ENCODE measurements at regions not wholly inside any gene's neighbourhood (a gene's known extent, or its start where the extent isn't known, plus 50 kb on each side); places are given as distances from the start of the nearest gene placed in this dataset.

DNA sequence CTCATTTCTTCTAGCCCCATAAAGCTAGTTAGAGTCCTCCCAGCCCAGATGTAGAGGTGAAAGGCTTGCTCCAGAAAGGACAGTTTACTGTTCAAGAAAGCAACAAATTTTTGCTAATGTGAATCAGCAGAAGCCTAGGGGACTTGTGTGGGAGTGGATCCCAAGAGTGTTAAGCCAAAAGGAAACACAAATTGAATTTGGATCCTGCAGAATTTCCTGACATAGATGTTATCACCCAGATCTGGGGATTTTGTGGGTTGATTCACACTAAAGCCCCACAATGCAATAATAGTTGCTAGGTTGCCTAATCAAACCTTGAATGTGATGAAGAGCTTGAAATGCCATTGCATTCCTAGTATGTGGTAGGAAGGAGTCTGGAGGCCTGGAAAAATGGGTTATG is 135.2 kb upstream of the HS3ST3A1 start:
- FAIRE-seq (no peak), DNase-seq (ENCODE audit: low read depth, low spot score) (no peak)
- no peak overlapping the region for H3K4me3 ChIP-seq (replicated peaks in 1 of 3; ENCODE audit: insufficient read depth in 1 of 3, low read depth in 1 of 3, low read length in 3 of 3)
- H3K9ac ChIP-seq (replicated peaks; ENCODE audit: extremely low read depth, insufficient read depth, low read length) = no peak overlapping the region
- no peaks in the 10 kb centered on the region for H4K20me1 ChIP-seq (replicated peaks; ENCODE audit: control insufficient read depth, extremely low read depth, insufficient read depth, low read length)
- intact Hi-C loops (cut with micrococcal nuclease) = no loop called here
- dilution Hi-C loops (cut with MboI; ENCODE audit: extremely low pct_ligation_motif_present, low sequenced_read_pairs) = no loop called here
- H3K27ac ChIP-seq (ENCODE audit: insufficient read depth, low read depth, low read length) = no peak overlapping the region
- no peaks in the 10 kb centered on the region for H3K79me2 ChIP-seq (ENCODE audit: control insufficient read depth, insufficient read depth, low read length)
- no peaks in the 10 kb centered on the region for H3K36me3 ChIP-seq (ENCODE audit: control insufficient read depth in 2 of 2, extremely low read depth in 1 of 2, insufficient read depth in 2 of 2, low read length in 2 of 2)
- BruUV-seq (replicated peaks) = no TSS peak
- POLR2A ChIA-PET = no interaction called here
- H3K4me2 ChIP-seq (ENCODE audit: insufficient read depth, low read length) = no peak overlapping the region
- H3K4me1 ChIP-seq (ENCODE audit: control insufficient read depth, extremely low read depth, insufficient read depth, low read length) = no peaks in the 10 kb centered on the region
- H3K9me1 ChIP-seq (replicated peaks; ENCODE audit: control insufficient read depth, extremely low read depth, insufficient read depth, low read length) = no peaks in the 10 kb centered on the region
- no peak for TF ChIP-seq JUN (IDR thresholded peaks at IDR 0.05; ENCODE audit: borderline replicate concordance, insufficient read depth, insufficient read length, low read depth)
- no peak for TF ChIP-seq EZH2 (IDR thresholded peaks at IDR 0.05; ENCODE audit: borderline replicate concordance, low read depth, low read length, severe bottlenecking)
- TF ChIP-seq MYC (IDR thresholded peaks at IDR 0.05; ENCODE audit: low read depth, low read length) = no peak
- no peak for TF ChIP-seq POLR2A (IDR thresholded peaks at IDR 0.05; ENCODE audit: low read depth, low read length)
- no peak for TF ChIP-seq FOS (IDR thresholded peaks at IDR 0.05; ENCODE audit: borderline replicate concordance, insufficient read depth, low read length)
- TF ChIP-seq, protein P1, sequence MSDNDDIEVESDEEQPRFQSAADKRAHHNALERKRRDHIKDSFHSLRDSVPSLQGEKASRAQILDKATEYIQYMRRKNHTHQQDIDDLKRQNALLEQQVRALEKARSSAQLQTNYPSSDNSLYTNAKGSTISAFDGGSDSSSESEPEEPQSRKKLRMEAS (IDR thresholded peaks at IDR 0.05; ENCODE audit: insufficient read depth, insufficient read length) = no peak
- TF ChIP-seq, protein P2, sequence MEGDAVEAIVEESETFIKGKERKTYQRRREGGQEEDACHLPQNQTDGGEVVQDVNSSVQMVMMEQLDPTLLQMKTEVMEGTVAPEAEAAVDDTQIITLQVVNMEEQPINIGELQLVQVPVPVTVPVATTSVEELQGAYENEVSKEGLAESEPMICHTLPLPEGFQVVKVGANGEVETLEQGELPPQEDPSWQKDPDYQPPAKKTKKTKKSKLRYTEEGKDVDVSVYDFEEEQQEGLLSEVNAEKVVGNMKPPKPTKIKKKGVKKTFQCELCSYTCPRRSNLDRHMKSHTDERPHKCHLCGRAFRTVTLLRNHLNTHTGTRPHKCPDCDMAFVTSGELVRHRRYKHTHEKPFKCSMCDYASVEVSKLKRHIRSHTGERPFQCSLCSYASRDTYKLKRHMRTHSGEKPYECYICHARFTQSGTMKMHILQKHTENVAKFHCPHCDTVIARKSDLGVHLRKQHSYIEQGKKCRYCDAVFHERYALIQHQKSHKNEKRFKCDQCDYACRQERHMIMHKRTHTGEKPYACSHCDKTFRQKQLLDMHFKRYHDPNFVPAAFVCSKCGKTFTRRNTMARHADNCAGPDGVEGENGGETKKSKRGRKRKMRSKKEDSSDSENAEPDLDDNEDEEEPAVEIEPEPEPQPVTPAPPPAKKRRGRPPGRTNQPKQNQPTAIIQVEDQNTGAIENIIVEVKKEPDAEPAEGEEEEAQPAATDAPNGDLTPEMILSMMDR (IDR thresholded peaks at IDR 0.05; ENCODE audit: extremely low read depth in 1 of 2, insufficient read depth in 1 of 2, low read depth in 1 of 2, low read length in 2 of 2) = no peak
- TF ChIP-seq POLR2AphosphoS5 (IDR thresholded peaks at IDR 0.05; ENCODE audit: insufficient read depth, low read depth, low read length) = no peak
- TF ChIP-seq GATA2 (IDR thresholded peaks at IDR 0.05; ENCODE audit: insufficient read depth, insufficient read length, low read depth, low read length) = no peak
- H2AFZ ChIP-seq (ENCODE audit: low read depth, low read length) = no peak overlapping the region
- no peaks in the 10 kb centered on the region for H3K9me3 ChIP-seq (replicated peaks; ENCODE audit: control insufficient read depth, insufficient read depth, low read length)
- CTCF ChIA-PET = no interaction called here
- no peaks in the 10 kb centered on the region for H3K27me3 ChIP-seq (ENCODE audit: control insufficient read depth in 2 of 2, insufficient read depth in 2 of 2, low read length in 2 of 2)

Data from endothelial cell of umbilical vein (primary cell).